HG02759 (cell line): ENCODE measurements at regions not wholly inside any gene's neighbourhood (a gene's known extent, or its start where the extent isn't known, plus 50 kb on each side); places are given as distances from the start of the nearest gene placed in this dataset.

Experiments used
- ATAC-seq: cut with Tn5 transposase; IDR thresholded peaks from one replicate; pipeline ENCODE4 v1.9.1; 2021; ENCODE audit warnings: mild to moderate bottlenecking, moderate library complexity; ENCODE audit not compliant: unreplicated experiment

- ATAC-seq = no peak
These were observed 643.7 kb upstream of the NR5A2 start for GRCh38 chr1:199383793-199384192.

- ATAC-seq = no peak
These were observed 632.7 kb upstream of the NR5A2 start for GRCh38 chr1:199394856-199395255.

- no peak for ATAC-seq
These were observed 631.1 kb upstream of the NR5A2 start for GRCh38 chr1:199396456-199396855.

DNA sequence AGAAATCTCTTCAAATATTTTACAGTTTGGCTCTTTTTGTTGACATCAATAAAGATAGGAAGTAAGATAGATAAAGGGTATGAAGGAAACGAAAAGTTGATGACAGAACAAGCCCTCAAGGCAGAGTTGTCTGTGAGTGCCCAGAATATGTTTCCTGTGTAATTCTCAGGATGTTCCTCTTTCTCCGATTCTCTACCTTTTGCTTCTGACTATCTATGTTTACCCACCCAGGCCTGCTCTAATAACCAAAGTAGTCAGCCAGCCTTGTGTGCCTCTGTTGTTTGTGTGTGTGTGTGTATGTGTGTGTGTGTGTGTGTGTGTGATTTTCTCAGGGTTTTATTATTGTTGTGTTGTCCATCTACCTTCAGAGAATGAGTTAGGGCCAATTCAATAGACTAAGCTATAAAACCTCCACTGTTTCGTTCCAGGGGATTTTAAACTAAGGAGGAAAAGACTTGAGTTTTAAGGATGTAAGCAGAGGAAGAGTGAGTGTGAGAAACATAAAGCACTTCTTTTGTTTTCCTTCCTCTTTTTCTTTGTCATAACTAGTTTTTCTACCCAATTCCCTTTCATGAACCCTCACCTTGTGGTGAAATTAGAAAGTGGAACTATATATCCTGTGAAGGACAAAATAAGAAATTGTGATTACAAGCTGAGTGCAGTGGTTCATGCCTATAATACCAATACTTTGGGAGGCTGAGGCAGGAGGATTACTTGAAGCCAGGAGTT lies 627.4 kb upstream of the NR5A2 start:
- peak; percentile 70 for ATAC-seq

DNA sequence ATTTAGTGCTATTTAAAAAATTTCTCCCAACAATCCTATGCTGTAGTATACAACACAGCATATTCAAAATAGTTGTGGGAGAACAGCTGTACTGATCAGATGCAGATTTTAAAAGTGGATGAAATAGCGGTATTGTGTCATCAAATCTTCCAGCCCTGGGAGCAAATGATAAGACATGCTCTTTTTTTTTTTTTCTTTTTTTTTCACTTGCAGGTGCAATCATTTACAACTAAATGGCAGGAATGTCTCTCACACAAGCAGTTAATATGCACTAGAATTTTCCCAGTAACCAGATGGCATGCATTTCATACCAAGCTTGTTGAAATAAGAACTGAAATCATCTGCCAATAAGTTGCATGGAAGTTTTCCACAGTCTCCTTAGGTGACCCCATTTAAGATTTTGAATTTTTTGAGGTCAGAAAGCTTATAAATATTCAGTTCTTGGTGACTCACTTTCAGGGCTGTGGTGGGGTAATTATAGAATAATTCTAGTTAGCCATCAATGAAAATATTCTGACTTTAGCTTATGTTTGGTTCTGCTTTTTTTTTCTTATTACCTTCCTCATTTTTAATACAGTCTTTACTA lies 623.9 kb upstream of the NR5A2 start:
- no peak for ATAC-seq

DNA sequence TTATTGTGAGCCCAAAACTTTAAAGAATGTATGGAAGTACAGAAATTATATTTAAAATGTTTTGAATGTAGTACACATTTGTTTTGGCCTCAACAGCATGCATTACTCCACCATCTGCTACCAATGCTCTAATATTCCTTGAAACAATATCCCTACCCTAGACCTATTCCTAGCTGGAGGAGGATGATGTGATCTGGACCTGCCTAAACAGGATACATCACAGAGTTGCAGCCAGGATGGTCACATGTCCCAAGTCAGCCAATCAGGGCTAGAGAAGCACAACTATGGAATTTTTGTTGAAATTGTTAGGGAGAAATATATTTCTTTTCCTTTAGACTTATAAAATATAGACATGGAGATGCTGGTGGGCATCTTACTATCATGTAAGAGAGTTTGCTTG lies 623.3 kb upstream of the NR5A2 start:
- no peak for ATAC-seq

GRCh38 chr1:199404976-199405375 lies 622.5 kb upstream of the NR5A2 start:
- no peak for ATAC-seq

GRCh38 chr1:199405634-199406196 lies 621.8 kb upstream of the NR5A2 start:
- no peak for ATAC-seq

DNA sequence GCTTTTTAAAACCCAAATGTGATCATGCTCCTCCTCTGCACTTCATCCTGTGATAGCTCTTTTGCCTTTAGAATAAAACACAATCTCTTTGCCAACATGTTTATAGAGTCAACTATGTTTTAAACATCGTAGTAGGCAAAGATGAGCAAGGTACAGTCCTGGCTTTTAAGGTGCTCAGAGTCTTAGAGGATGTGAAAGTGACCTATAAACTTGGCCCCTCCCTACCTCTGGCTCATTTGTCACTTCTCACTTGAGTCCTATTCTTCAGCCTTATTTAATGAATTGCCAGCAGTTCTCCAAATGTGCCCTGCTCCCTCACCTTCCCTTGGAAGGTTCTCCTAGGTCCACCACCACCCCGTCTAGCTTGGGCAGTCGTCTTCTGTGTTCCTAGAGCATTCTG lies 617.0 kb upstream of the NR5A2 start:
- ATAC-seq = no peak

DNA sequence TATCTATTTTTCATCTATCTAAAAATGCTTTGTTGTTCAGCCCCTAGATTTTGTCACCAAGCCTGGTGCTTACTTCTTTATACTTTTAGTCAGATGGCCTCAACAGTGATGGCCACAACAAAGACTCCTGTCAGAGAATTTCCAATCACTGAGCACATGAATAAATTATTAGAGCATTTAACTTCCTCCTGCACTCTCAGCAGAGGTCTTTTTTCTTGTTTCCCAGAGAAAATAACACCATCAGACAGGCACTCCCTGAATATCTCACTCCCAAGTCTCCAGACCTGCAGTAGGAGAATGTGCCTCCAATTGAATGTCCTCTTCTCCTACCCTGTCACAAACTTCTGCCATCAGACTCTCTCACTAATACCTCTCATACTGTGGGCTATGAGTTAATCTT lies 616.0 kb upstream of the NR5A2 start:
- ATAC-seq = no peak

GRCh38 chr1:199422206-199422605 lies 605.3 kb upstream of the NR5A2 start:
- ATAC-seq = no peak

DNA sequence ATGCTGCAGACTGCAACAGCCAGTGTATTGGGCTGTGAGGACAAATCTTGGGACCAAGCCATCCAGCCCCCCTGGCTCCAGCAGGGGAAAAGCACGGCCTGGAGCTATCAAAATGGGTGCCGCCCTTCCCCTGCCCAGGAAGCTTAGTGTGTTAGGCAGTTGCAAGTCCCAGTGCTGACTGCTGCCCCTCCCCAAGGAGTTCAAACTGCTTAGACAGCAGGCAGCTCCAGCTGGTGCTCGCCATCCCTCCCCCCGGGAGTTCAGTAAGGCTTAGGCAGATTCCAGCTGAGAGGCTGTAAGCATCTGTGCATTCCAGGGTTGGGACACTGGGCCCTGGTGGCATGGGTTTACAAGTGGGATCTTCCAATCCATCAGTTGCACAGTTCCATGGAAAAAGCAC lies 579.6 kb upstream of the NR5A2 start:
- no peak for ATAC-seq

DNA sequence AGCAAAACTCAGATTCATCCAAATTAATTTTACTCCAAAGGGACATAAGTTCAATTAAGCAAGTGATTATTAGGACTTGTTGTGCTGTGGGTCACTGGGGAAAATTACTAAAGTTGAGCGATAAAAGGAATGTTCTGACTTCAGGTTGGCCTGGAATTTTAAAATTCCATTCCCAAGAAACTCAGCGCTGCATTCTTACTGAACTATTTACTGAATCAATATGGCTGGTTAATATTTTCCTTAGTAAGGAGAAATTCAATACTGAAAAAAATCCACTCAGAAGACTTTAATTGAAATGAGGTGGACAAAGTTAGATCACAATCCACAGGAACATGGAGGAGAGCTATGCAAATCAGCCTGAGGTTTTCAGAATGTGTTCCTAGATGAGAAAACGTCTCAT lies 578.9 kb upstream of the NR5A2 start:
- ATAC-seq = no peak

DNA sequence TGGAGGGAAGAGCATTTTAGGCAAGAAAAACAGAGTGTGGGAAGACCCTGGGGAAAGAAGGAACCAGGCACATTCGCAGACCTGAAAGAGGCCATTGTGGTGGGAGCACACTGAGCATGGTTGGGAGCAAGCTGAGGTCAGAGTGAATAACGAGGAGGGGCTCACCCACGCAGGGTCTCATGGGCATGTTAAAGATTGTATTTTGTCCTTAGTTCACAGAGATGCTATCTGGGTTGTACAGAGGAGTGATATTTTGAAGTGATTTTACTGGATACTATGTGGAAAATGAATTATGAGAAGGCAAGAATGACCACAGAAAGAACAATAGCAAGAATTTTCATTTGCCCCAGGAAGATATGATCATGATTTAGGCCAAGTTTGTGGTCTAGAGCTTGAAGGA lies 578.3 kb upstream of the NR5A2 start:
- no peak for ATAC-seq

DNA sequence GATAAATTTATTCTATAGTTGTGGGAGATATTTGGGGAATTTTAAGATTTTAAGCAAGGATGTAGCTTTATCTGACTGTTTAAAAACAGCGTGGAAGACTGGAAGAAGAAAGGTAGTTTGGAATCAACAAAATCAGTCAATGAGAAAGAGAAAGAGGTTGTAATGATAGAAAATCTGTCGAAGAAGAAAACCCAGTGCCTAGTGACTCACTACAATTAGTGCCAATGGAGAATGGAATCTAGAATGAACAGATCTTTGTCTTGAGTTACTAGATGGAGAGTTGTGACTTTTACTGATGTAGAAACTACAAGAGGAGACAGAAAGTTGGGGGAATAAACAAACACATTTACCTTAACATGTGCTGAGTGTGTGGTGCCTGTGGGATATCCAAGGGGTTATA lies 577.8 kb upstream of the NR5A2 start:
- ATAC-seq = no peak

GRCh38 chr1:199452627-199453026 lies 574.9 kb upstream of the NR5A2 start:
- ATAC-seq = no peak

- no peak for ATAC-seq
These were observed 573.8 kb upstream of the NR5A2 start for GRCh38 chr1:199453723-199454122.

- ATAC-seq = no peak
These were observed 566.6 kb upstream of the NR5A2 start for GRCh38 chr1:199460933-199461332.

DNA sequence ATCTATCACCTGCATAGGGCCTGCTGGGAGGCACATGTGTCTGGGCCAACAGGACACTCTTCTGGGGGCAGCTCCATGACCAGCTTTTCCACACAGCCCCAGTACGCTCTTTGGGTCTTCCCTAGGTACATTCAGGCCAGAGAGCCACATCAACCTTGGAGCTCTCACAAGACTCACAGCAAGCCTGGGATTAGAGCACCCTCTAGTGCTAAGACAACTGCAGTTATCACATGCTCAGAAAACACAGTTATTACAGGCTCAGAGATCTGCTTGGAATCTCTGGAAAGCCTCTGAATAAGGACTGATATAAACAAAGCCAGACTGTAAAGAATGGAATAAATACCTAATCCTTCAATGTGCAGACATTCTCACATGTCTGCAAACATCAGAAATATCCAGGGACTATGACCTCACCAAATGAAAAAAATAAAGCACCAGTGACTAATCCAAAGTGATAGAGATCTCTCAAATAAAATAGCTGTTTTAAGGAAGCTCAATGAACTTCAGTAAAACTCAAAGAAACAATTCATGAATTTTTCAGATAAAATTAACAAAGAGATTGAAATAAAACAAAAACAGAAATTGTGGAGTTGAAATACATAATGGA lies 563.9 kb upstream of the NR5A2 start:
- ATAC-seq = peak; percentile 67

GRCh38 chr1:199466961-199467360 lies 560.5 kb upstream of the NR5A2 start:
- ATAC-seq = no peak

DNA sequence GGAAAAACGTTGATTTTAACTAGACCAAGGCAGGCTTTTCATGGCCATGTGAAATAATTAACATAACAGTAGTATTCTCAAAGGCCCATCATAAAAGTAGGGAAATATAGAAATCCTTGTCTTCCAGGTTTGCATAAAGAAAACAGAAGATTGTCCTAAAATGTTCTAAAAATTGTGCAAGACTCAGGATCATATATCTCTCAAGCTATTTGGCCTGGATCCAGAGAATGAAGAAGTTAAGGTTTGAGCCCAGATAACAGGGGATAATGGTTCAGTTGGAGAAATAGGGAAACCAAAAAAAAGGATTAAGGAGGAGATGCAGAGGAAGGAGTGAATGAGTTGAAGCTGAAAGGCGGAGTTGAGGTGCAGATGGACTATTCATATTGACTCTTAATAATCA lies 555.5 kb upstream of the NR5A2 start:
- ATAC-seq = no peak

DNA sequence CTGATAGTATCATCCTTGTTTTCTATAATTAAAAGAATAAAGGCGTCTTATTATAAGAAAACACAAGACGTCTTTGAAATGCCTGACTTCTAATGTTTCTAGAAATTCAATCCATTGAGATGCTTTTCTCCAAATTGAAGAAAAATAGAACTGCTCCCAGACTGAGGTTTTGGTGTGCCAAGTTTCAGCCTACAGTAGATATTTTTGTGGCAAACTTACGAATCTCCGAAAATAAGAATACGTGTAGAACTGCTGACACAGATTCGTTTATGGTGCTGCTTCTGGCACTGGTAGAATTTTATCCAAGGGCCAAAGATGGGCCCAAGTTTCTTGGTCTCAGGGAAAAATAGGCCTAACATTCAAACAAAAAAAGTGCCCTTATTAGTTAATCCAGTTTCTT lies 554.5 kb upstream of the NR5A2 start:
- ATAC-seq = no peak
